GM19438 (cell line): ENCODE measurements at regions not wholly inside any gene's neighbourhood (a gene's known extent, or its start where the extent isn't known, plus 50 kb on each side); places are given as distances from the start of the nearest gene placed in this dataset.

ENCODE experiments used
- ATAC-seq: cut with Tn5 transposase; IDR thresholded peaks from one replicate; pipeline ENCODE4 v1.9.1; 2021; ENCODE audit warnings: low read depth; ENCODE audit not compliant: unreplicated experiment

DNA sequence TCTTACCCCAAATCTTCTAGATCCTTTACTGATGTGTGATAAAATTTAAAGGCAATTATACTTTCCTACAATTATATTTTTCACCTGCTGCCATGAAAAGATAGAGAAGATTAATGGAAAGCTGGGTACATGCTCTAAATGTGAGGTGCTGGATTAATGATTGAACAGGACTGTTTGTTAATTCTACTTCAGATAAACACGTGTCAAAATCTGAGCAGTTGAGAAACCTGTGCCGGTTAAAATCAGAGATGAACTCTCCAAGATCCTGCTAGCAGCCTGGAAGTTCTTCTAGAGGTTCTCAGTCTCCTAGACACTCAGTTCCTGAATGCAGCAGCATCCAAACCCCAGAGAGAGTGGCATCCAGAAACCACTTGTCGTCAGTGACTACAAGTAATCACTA is 69.2 kb downstream of the INHBA start:
- ATAC-seq = no peak

DNA sequence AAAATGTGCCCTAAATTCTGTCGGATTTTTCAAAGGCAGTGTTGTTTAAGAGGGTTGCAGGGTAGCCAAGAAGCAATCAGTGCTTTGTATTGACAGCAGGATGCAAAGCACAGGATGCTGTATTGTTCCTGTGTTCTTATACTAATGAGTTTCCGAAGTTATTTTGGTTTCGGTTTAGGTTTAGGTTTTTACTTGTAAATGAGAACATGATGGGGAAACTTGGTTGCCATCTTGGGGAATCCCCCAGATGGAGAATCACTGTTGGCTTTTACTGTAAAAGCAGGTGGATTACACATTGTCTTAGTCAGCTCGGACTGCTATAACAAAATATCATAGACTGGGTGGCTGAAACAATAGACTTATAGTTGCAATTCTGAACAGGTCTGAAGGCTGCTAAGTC is 72.1 kb downstream of the INHBA start:
- no peak for ATAC-seq

- no peak for ATAC-seq
These were observed 73.2 kb downstream of the INHBA start for GRCh38 chr7:41629711-41630111.

DNA sequence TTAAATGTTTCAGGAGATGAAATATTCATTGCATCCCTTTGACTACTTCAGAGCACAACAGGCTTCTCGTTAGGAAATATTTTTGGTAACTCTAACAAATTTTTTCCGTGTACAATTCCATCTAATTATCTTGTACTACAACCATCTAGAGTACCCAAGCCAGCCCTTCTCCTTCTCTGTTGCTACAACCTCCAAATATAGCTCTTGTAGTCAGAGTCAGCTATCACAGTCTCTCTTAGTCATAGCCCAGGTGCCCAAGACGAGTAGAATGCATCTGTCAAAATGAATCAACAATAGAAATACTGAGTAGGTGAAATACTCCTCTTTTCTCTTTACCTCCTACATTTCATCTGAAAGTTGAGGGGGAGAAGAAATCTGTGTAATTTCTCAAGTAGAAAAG is 74.0 kb downstream of the INHBA start:
- no peak for ATAC-seq

GRCh38 chr7:41627645-41628298 is 75.1 kb downstream of the INHBA start:
- no peak for ATAC-seq

DNA sequence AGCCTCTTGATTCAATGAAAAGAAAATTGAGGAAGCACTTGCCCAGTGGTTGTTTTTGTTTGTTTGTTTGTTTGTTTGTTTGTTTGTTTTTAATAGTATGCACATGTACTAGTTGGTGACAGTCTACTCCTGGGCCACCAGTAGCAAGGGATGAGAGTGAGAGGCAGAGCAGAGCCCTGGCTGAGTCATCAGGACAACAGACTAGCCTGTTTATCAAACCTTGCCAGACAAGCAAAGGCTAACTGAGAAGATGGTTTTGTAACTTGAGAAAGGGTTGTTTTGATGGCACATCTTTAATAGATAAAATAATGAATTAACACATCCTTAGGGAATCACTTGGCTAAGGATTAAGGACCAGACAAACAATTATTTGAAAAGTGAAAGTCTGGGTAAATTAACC is 78.1 kb downstream of the INHBA start:
- no peak for ATAC-seq

GRCh38 chr7:41621953-41622831 is 80.7 kb downstream of the INHBA start:
- no peak for ATAC-seq

GRCh38 chr7:41617987-41618386 is 84.9 kb downstream of the INHBA start:
- no peak for ATAC-seq

GRCh38 chr7:41612798-41613197 is 90.1 kb downstream of the INHBA start:
- ATAC-seq = no peak

DNA sequence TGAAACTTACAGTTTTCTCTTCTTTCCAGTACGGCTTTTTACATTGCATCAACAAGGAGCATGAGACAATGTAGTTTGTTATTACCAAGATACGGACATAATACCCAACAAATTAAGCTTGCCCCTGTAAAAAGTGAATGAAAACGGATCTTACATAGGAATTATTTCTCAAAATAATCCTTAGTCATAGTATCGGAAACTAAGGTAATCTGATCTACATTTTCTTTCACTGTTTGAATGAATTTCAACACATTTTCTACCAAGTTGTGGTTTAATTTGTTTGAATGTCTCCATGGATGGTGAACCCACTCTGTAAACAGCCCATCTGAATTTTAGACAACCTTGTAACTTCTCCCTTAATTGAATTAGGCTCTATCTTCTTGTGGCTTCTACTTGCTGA is 90.5 kb downstream of the INHBA start:
- ATAC-seq = no peak

DNA sequence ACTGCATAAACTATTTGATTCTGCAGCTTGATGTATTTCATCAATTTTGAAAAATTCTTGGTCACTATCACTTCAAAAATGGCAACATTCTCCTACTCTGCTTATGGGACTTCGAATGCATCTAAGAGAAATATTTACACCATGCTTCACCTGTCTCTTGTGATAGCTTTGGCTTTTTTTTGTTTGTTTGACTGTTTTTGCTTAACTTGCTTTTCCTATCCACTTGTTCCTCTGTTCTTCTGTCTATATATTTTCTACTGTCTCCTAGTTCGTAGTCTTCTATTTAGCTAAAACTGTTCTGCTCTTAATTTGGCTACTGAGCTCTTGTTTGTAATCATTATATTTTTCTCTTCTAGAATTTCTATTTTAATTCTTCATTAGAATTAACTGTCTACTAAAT is 94.4 kb downstream of the INHBA start:
- ATAC-seq = no peak

DNA sequence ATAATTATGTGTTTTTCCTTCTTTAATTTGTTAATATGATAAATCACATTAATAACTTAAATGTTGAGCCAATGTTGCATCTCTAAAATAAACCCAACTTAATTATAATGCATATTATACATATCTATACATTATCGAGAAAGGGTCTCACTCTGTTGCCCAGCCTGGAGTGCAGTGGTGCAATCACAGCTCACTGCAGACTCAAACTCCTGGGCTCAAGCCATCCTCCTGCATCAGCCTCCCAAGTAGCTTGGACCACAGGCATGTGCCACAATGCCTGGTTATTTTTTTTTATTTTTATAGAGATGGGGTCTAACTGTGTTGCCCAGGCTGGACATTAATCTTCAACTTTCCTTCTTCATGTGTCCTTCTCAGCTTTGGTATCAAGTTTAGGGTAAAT is 98.9 kb downstream of the INHBA start:
- no peak for ATAC-seq

DNA sequence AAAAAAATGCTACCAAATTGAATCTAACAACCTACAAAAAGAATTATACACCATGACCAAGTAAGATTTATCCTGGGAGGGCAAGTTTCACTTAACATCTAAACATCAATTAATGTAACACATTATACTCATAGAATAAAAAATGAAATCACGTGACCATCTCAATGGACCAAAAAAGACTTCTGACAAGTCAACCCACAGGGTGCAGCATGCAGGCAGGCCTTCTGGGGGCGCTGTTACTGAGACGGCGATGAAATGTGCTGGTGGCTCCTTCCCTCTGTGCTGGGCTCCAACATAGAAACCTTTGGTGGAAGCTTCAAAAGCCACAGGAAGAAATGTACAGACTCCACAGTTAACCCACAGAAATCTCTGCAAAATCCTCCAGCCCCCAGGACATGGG is 103.1 kb downstream of the INHBA start:
- ATAC-seq = no peak

- ATAC-seq = no peak
These were observed 110.1 kb downstream of the INHBA start for GRCh38 chr7:41592794-41593193.

DNA sequence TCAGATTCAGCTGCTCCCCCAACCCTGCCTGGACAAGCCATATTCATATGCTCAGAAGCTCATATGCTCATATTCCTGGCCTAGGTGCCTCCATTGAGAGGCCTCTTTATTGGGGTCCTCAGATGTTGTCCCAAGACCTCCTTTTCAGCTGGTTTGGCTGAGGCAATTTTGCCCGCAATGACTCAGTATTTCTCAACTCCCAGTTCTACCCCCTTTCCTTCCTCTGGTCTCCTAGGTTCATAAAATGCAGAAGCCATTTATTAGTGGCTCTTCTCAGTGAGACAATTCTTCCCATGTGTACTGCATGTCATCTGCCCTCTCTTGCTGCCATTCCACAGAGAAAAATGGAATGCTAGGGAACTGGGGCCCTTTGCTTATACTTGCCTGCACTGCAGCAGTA is 110.7 kb downstream of the INHBA start:
- ATAC-seq = no peak

DNA sequence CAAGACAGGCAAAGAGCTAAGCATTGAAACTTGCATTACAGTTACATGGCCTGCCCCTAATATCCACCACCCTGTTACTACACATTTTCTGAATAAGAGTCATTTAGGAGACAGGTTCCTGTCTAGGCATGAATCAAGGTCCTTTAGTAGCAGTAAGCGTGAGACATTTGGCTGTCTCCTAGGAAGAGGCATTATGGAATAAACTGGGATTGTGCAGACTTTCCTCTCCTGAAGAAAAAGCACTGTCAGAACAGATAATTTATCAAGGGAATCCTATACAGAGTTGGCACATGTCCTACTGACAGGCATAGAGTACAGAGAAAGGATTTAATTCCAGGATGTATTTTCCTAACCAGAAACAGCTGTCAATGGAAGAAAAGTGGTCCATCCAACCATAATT is 111.9 kb downstream of the INHBA start:
- ATAC-seq = no peak

DNA sequence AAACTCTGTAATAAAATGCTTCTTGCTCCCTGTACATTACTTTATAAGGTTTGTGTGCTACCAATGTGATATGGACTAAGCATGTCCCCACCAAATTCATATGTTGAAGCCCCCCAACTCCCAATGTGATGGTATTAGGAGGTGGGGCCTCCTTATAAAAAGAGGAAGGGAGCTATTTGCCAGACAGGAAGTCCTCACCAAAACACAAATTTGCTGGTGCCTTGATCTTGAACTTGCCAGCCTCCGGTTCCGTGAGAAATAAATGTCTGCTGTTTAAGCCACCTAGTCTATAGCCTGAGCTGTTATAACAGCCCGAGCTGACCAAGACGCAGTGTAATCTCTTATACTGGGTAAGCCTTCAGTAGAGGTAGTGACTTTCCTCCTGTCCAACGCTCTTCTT is 114.5 kb downstream of the INHBA start:
- no peak for ATAC-seq

DNA sequence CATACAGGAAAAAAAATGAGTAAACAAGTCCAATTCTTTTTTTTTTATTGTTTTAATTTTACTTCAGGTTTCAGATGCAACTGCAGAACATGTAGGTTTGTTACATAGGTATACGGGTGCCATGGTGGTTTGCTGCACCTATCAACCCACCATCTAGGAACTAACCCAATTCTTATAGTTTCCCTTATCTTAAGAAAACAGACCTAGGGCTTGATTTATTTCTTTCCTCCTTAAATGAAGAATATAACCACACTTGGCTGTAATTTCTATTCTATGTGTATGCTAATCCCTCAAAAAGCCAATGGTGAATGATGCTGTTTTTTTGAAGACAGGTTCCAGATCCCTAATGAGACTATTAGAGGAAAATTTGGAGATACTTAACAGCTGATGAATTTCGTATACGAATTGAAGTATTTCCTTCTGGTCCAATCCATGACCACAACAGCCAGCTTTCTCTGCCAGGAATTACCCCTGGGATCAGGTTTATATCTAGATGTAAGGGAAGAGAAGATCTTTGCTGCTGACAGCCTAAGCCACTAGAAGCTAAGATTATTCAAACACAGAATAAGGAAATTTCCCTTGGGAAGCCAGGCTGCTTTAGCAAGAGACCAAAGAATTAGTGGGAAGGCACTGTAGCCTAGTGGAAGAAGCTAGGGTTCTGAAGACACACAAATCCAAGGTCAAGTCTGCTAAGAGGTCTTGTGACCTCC is 115.8 kb downstream of the INHBA start:
- ATAC-seq = no peak

- no peak for ATAC-seq
These were observed 118.1 kb downstream of the INHBA start for GRCh38 chr7:41584746-41585145.

DNA sequence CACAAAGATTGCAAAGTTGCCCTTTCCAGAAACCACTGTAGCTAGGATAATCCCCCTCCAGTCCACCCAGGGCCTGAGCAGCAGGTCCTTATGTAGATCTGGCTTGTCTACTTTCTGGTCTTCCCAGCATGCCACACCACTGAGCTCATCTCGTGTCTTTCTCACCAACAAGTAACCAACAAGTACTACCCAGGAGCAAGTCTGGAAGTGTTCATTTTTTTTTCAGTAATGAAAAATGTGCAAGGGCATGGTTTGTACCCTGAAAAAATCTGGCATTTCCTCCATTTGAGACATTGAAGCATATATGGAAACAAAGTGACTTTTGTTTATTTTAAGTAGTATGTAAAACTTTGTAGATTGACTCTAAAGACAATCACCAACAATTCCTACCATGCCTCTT is 120.8 kb downstream of the INHBA start:
- no peak for ATAC-seq

DNA sequence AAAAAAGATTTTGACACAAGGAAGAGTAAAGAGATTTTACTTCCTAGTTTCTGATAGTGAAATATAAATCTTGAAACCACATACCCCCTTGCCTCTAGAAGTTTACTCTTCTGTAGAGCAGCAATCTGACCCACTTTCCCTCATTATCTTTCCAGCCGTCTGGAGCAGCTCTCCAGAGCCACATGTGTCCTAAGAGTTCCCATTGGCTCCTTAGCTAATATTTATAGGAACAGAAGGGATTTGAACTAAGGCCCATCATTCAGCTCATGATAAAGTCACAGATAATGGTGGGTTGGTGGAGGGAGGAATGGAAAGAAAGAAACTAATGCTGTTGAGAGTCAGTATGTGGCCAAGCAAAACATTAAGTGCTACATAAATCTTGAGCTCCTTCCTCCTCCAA is 121.8 kb downstream of the INHBA start:
- ATAC-seq = no peak
